PC-3 (cell line): ENCODE measurements at regions not wholly inside any gene's neighbourhood (a gene's known extent, or its start where the extent isn't known, plus 50 kb on each side); places are given as distances from the start of the nearest gene placed in this dataset.

Experiments used
- EZH2 ChIP-seq: fragments of 300-600 bp; sonication (generic); IDR thresholded peaks from one replicate; pipeline ENCODE4 v1.6.1; 2017; ENCODE audit warnings: antibody characterized with exemption, mild to moderate bottlenecking, low read length; ENCODE audit not compliant: unreplicated experiment
- TF ChIP-seq, protein P1 (sequence below): fragments of 300-600 bp; sonication (generic); conservative IDR thresholded peaks from 2 replicates; pipeline ENCODE4 v1.5.1; 2017; ENCODE audit warnings: antibody characterized with exemption, low read depth, mild to moderate bottlenecking, low read length

DNA sequence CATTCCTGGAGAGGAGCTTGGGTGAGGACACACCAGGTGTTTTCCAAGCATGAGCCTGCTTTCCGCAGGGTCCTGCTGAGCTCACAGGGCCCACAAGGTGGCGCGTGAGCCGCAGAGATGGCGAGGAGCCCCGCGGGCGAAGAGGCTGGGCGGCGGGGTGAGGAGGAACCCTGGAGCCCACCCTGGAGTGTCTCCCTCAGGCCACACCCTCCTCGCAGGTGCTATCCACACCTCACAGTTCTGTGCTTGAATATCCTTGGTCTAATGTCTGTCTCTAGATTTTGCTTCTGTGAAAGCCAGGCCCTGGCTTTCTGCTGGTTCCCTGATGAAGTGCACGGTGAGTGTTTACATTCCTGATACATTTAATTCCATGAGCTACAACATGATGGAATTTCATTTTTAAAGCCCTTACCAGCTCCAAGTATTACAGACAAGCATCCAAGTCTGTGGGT, 433.6 kb downstream of the ACTR3B start:
- TF ChIP-seq, protein P1, sequence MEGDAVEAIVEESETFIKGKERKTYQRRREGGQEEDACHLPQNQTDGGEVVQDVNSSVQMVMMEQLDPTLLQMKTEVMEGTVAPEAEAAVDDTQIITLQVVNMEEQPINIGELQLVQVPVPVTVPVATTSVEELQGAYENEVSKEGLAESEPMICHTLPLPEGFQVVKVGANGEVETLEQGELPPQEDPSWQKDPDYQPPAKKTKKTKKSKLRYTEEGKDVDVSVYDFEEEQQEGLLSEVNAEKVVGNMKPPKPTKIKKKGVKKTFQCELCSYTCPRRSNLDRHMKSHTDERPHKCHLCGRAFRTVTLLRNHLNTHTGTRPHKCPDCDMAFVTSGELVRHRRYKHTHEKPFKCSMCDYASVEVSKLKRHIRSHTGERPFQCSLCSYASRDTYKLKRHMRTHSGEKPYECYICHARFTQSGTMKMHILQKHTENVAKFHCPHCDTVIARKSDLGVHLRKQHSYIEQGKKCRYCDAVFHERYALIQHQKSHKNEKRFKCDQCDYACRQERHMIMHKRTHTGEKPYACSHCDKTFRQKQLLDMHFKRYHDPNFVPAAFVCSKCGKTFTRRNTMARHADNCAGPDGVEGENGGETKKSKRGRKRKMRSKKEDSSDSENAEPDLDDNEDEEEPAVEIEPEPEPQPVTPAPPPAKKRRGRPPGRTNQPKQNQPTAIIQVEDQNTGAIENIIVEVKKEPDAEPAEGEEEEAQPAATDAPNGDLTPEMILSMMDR, result peak; percentile 63
- TF ChIP-seq EZH2, result no peak
